ENCODE measurements at regions not wholly inside any gene's neighbourhood (a gene's known extent, or its start where the extent isn't known, plus 50 kb on each side); places are given as distances from the start of the nearest gene placed in this dataset.

GRCh38 chr1:14242123-14242522 lies 356.4 kb upstream of the KAZN start:
- TF ChIP-seq NFIC (IDR thresholded peaks at IDR 0.05), result no peak
- no peak for TF ChIP-seq CREB1 (IDR thresholded peaks at IDR 0.05; ENCODE audit: low read depth)
- TF ChIP-seq TEAD4 (IDR thresholded peaks at IDR 0.05), result no peak
- no peak for TF ChIP-seq RAD21 (IDR thresholded peaks at IDR 0.05; ENCODE audit: low read depth)
- no peak for TF ChIP-seq REST (IDR thresholded peaks at IDR 0.05; ENCODE audit: low read depth)
- TF ChIP-seq MAX (IDR thresholded peaks at IDR 0.05), result no peak
- TF ChIP-seq CEBPB (IDR thresholded peaks at IDR 0.05), result no peak
